Testis (tissue), 2 donors: ENCODE measurements at regions not wholly inside any gene's neighbourhood (a gene's known extent, or its start where the extent isn't known, plus 50 kb on each side); places are given as distances from the start of the nearest gene placed in this dataset.

Experiments used
- POLR2A ChIP-seq: fragments of 450-650 bp; IDR thresholded peaks from one replicate; pipeline ENCODE4 v1.6.1; 2017; ENCODE audit warnings: antibody characterized with exemption, mild to moderate bottlenecking, moderate library complexity
- TF ChIP-seq, protein P1 (sequence below), 3 experiments: fragments of 450-650 bp in 2 of 3; fragments of 200-600 bp in 1 of 3; sonication (generic) in 1 of 3; IDR thresholded peaks; one replicate each; pipeline ENCODE4 v1.5.1; 2016 to 2019; ENCODE audit warnings: antibody characterized with exemption in 3 of 3, mild to moderate bottlenecking in 2 of 3, moderate library complexity in 1 of 3

- no peak for TF ChIP-seq POLR2A
- TF ChIP-seq, protein P1, sequence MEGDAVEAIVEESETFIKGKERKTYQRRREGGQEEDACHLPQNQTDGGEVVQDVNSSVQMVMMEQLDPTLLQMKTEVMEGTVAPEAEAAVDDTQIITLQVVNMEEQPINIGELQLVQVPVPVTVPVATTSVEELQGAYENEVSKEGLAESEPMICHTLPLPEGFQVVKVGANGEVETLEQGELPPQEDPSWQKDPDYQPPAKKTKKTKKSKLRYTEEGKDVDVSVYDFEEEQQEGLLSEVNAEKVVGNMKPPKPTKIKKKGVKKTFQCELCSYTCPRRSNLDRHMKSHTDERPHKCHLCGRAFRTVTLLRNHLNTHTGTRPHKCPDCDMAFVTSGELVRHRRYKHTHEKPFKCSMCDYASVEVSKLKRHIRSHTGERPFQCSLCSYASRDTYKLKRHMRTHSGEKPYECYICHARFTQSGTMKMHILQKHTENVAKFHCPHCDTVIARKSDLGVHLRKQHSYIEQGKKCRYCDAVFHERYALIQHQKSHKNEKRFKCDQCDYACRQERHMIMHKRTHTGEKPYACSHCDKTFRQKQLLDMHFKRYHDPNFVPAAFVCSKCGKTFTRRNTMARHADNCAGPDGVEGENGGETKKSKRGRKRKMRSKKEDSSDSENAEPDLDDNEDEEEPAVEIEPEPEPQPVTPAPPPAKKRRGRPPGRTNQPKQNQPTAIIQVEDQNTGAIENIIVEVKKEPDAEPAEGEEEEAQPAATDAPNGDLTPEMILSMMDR (IDR thresholded peaks at IDR 0.05) = no peak
These were observed 186.4 kb downstream of the GATA3 start for GRCh38 chr10:8240861-8241260.
